Endodermal cell (in vitro differentiated cells): ENCODE measurements at regions not wholly inside any gene's neighbourhood (a gene's known extent, or its start where the extent isn't known, plus 50 kb on each side); places are given as distances from the start of the nearest gene placed in this dataset.
A peak's percentile ranks its signal among the peaks of the same experiment; 100 is the strongest.

ENCODE experiments used
- DNase-seq: peaks from one replicate; pipeline ENCODE4 v3.0.0-alpha.2; 2017
- H3K27ac ChIP-seq: 2 replicates; pipeline ENCODE4 v1.5.1; 2013; ENCODE audit warnings: mild to moderate bottlenecking, low read depth, low read length, moderate library complexity
- H3K27me3 ChIP-seq: 2 replicates; pipeline ENCODE4 v1.6.1; 2013; ENCODE audit warnings: mild to moderate bottlenecking, low read length, moderate library complexity; ENCODE audit not compliant: insufficient read depth, control insufficient read depth, poor library complexity, severe bottlenecking
- H3K36me3 ChIP-seq: 2 replicates; pipeline ENCODE4 v1.7.0; 2013; ENCODE audit warnings: mild to moderate bottlenecking, low read length, moderate library complexity; ENCODE audit not compliant: control insufficient read depth, insufficient read depth
- H3K4me1 ChIP-seq: one replicate; pipeline ENCODE4 v1.7.0; 2013; ENCODE audit warnings: low read length; ENCODE audit not compliant: control insufficient read depth, insufficient read depth
- H3K4me3 ChIP-seq: 2 replicates; pipeline ENCODE4 v1.5.1; 2013; ENCODE audit warnings: mild to moderate bottlenecking, low read length, moderate library complexity
- H3K9ac ChIP-seq: 2 replicates; pipeline ENCODE4 v1.6.1; 2013; ENCODE audit warnings: mild to moderate bottlenecking, low read length, moderate library complexity; ENCODE audit not compliant: poor library complexity, severe bottlenecking; ENCODE audit errors: extremely low read depth
- H3K9me3 ChIP-seq: 2 replicates; pipeline ENCODE4 v1.6.1; 2013; ENCODE audit warnings: mild to moderate bottlenecking, low read length, moderate library complexity; ENCODE audit not compliant: control insufficient read depth
- H3K27ac Mint-ChIP-seq: 2 replicates; pipeline ENCODE4 v1.8.0; 2020; ENCODE audit warnings: mixed read lengths
- H3K27me3 Mint-ChIP-seq: 2 replicates; pipeline ENCODE4 v1.8.0; 2021; ENCODE audit warnings: mild to moderate bottlenecking, mixed read lengths; ENCODE audit not compliant: insufficient read depth
- H3K36me3 Mint-ChIP-seq: 2 replicates; pipeline ENCODE4 v1.8.0; 2020; ENCODE audit warnings: low read depth, mixed read lengths
- H3K4me1 Mint-ChIP-seq: 2 replicates; pipeline ENCODE4 v1.8.0; 2020; ENCODE audit warnings: mixed read lengths
- H3K4me3 Mint-ChIP-seq: 2 replicates; pipeline ENCODE4 v1.8.0; 2020; ENCODE audit warnings: mild to moderate bottlenecking, moderate library complexity, mixed read lengths
- H3K9me3 Mint-ChIP-seq: 2 replicates; pipeline ENCODE4 v1.8.0; 2020; ENCODE audit warnings: mild to moderate bottlenecking, mixed read lengths
- CTCF ChIP-seq: fragments of 200-600 bp; sonication (generic); conservative IDR thresholded peaks from 2 replicates; pipeline ENCODE4 v1.5.0; 2021; ENCODE audit warnings: antibody characterized with exemption, mild to moderate bottlenecking
- WGBS, 2 experiments: methylation state at CpG; one replicate each; pipeline versions ENCODE4 v1.1.5 to v1.1.7; 2013; ENCODE audit warnings: missing lambda C conversion rate in 2 of 2, mixed read lengths in 1 of 2; ENCODE audit not compliant: insufficient coverage in 1 of 2, insufficient read length in 1 of 2; 5-methylcytosine and 5-hydroxymethylcytosine counted together

GRCh38 chr12:73585136-73585535 lies 952.5 kb upstream of the ATXN7L3B start:
- no peaks in the 10 kb centered on the region for H3K4me1 ChIP-seq
- TF ChIP-seq CTCF: no peak
- Mint-ChIP-seq H3K4me3 (no peak overlapping the region), H3K36me3 (no peaks in the 10 kb centered on the region), H3K9me3 (peaks cover 2% of the 10 kb centered on the region), H3K27me3 (no peaks in the 10 kb centered on the region), H3K27ac (no peak overlapping the region), H3K4me1 (no peaks in the 10 kb centered on the region)
- 86 to 100% methylated on average over 1 to 3 of the region's 4 CpGs for WGBS, 2 experiments
- DNase-seq: no peak
- H3K4me3 ChIP-seq: peak overlapping the region; percentile 57
- H3K9ac ChIP-seq: no peak overlapping the region
- peaks cover 18% of the 10 kb centered on the region for H3K9me3 ChIP-seq
- H3K27me3 ChIP-seq: no peaks in the 10 kb centered on the region
- H3K36me3 ChIP-seq: no peaks in the 10 kb centered on the region
- H3K27ac ChIP-seq: no peak overlapping the region

GRCh38 chr12:73589220-73589619 lies 948.4 kb upstream of the ATXN7L3B start:
- H3K4me1 ChIP-seq: no peaks in the 10 kb centered on the region
- TF ChIP-seq CTCF: no peak
- no peaks in the 10 kb centered on the region for H3K36me3 Mint-ChIP-seq
- no peak overlapping the region for H3K4me3 ChIP-seq
- H3K27me3 ChIP-seq: no peaks in the 10 kb centered on the region
- no peaks in the 10 kb centered on the region for H3K4me1 Mint-ChIP-seq
- no peak for DNase-seq
- no peak overlapping the region for H3K27ac ChIP-seq
- H3K9me3 ChIP-seq: peaks cover 18% of the 10 kb centered on the region
- no peak overlapping the region for H3K27ac Mint-ChIP-seq
- no peaks in the 10 kb centered on the region for H3K27me3 Mint-ChIP-seq
- no peaks in the 10 kb centered on the region for H3K36me3 ChIP-seq
- no CpG with 5 or more reads among the region's 1 CpG for WGBS, 2 experiments
- H3K9me3 Mint-ChIP-seq: no peaks in the 10 kb centered on the region
- no peak overlapping the region for H3K4me3 Mint-ChIP-seq
- no peak overlapping the region for H3K9ac ChIP-seq

DNA sequence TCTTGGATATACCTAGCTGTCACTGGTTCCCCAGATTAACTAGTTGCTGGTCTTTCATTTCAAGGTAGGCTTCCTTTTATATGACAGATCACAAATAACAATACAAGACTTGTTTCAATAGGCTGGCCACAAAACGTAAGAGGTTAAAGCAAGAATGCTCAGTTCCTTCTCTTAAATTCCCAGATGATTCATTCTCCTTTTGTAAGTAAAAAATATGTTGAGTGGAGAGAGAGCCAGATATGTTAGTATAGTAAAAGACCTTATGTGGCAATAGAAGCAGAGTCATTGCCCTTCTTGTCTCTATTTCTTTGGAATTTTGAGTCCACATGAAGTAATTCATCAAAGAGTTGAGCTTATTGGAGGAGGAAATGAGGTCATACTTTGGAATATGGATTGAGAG lies 939.0 kb upstream of the ATXN7L3B start:
- no peak overlapping the region for H3K27ac Mint-ChIP-seq
- TF ChIP-seq CTCF: no peak
- 100% methylated on average over 1 of the region's 1 CpG; no CpG with 5 or more reads in 1 of the 2 experiments for WGBS, 2 experiments
- no peaks in the 10 kb centered on the region for H3K27me3 Mint-ChIP-seq
- no peaks in the 10 kb centered on the region for H3K4me1 ChIP-seq
- DNase-seq: no peak
- no peak overlapping the region for H3K4me3 ChIP-seq
- H3K4me1 Mint-ChIP-seq: peaks cover 2% of the 10 kb centered on the region
- H3K9me3 ChIP-seq: no peaks in the 10 kb centered on the region
- no peak overlapping the region for H3K4me3 Mint-ChIP-seq
- no peak overlapping the region for H3K27ac ChIP-seq
- no peaks in the 10 kb centered on the region for H3K36me3 Mint-ChIP-seq
- H3K9me3 Mint-ChIP-seq: no peaks in the 10 kb centered on the region
- no peak overlapping the region for H3K9ac ChIP-seq
- H3K27me3 ChIP-seq: no peaks in the 10 kb centered on the region
- H3K36me3 ChIP-seq: no peaks in the 10 kb centered on the region
